Left ventricle myocardium inferior (tissue), 1 donor: ENCODE measurements at regions not wholly inside any gene's neighbourhood (a gene's known extent, or its start where the extent isn't known, plus 50 kb on each side); places are given as distances from the start of the nearest gene placed in this dataset.

ENCODE experiments used
- DNase-seq: peaks from one replicate; pipeline ENCODE4 v3.0.0-alpha.2; 2020
- H3K27ac ChIP-seq: fragments of 200-600 bp; replicated peaks from 2 replicates; pipeline ENCODE4 v1.8.0; 2021
- H3K27me3 ChIP-seq: fragments of 200-600 bp; 2 replicates; pipeline ENCODE4 v1.8.0; 2021; ENCODE audit warnings: low read depth
- H3K36me3 ChIP-seq: fragments of 200-600 bp; 2 replicates; pipeline ENCODE4 v1.8.0; 2021
- H3K4me1 ChIP-seq: fragments of 200-600 bp; 2 replicates; pipeline ENCODE4 v1.8.0; 2021
- H3K4me3 ChIP-seq: fragments of 200-600 bp; 2 replicates; pipeline ENCODE4 v1.8.0; 2021; ENCODE audit warnings: mild to moderate bottlenecking, moderate library complexity
- H3K9me3 ChIP-seq: fragments of 200-600 bp; replicated peaks from 2 replicates; pipeline ENCODE4 v1.8.0; 2021
- CTCF ChIP-seq: fragments of 200-600 bp; IDR thresholded peaks from 2 replicates; pipeline ENCODE4 v1.8.0; 2021; ENCODE audit warnings: antibody characterized with exemption, mild to moderate bottlenecking, borderline replicate concordance
- intact Hi-C: fragments of 100-400 bp; cut with micrococcal nuclease; formaldehyde crosslinking; loops from one replicate; pipeline ENCODE4 v1.11.0; 2022
- donor health status: DM: no; HTN: yes; CAD: no; lungs with severe emphysema.

GRCh38 chr2:118596620-118597019, 250.8 kb downstream of the EN1 start:
- no peak for DNase-seq

GRCh38 chr2:118593257-118593656, 254.2 kb downstream of the EN1 start:
- H3K4me3 ChIP-seq, result no peak overlapping the region
- DNase-seq, result no peak
- no peak overlapping the region for H3K27ac ChIP-seq
- no peak for TF ChIP-seq CTCF
- intact Hi-C loops, result no loop called here
- H3K36me3 ChIP-seq, result no peaks in the 10 kb centered on the region
- H3K4me1 ChIP-seq, result no peaks in the 10 kb centered on the region
- H3K27me3 ChIP-seq, result peaks cover 16% of the 10 kb centered on the region
- peaks cover 9% of the 10 kb centered on the region for H3K9me3 ChIP-seq

More at GRCh38 chr2:118596620-118597019, 250.8 kb downstream of the EN1 start:
- Histone ChIP-seq H3K27me3 (no peaks in the 10 kb centered on the region), H3K9me3 (peaks cover 21% of the 10 kb centered on the region), H3K4me3 (no peak overlapping the region), H3K27ac (no peak overlapping the region), H3K4me1 (no peaks in the 10 kb centered on the region), H3K36me3 (no peaks in the 10 kb centered on the region)
- TF ChIP-seq CTCF, result no peak
- intact Hi-C loops, result no loop called here

- no peaks in the 10 kb centered on the region for H3K4me1 ChIP-seq
- peaks cover 6% of the 10 kb centered on the region for H3K9me3 ChIP-seq
- H3K4me3 ChIP-seq, result no peak overlapping the region
- no peaks in the 10 kb centered on the region for H3K36me3 ChIP-seq
- TF ChIP-seq CTCF, result no peak
- intact Hi-C loops, result no loop called here
- H3K27ac ChIP-seq, result no peak overlapping the region
- DNase-seq, result no peak
- peaks cover 30% of the 10 kb centered on the region for H3K27me3 ChIP-seq
These were observed 256.2 kb downstream of the EN1 start for GRCh38 chr2:118591223-118591622.

DNA sequence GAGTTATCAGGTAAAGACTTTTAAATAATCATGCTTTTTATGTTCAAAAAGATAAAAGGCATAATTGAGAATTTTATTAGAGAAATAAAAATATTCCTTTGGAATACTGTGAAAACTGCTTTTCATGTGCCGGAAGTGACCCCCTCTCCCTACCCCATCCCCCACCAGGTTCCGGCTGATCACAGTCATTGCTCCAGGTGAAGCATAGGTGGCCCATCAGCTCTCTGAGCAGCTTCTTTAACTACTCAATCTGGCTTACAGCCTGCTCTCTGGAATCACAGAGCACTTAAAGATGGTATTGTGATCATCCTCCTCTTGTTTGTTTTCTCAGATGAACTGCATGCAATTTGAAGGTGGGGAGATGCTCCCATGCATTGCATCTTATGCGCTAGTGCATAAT, 257.7 kb downstream of the EN1 start:
- intact Hi-C loops, result no loop called here
- Histone ChIP-seq H3K4me1 (no peaks in the 10 kb centered on the region), H3K9me3 (peaks cover 6% of the 10 kb centered on the region), H3K27me3 (peaks cover 41% of the 10 kb centered on the region), H3K4me3 (no peak overlapping the region), H3K27ac (no peak overlapping the region), H3K36me3 (no peaks in the 10 kb centered on the region)
- TF ChIP-seq CTCF, result no peak
- DNase-seq, result no peak

GRCh38 chr2:118588850-118589249, 258.6 kb downstream of the EN1 start:
- TF ChIP-seq CTCF, result no peak
- Histone ChIP-seq H3K4me1 (no peaks in the 10 kb centered on the region), H3K27ac (no peak overlapping the region), H3K9me3 (peaks cover 6% of the 10 kb centered on the region), H3K4me3 (no peak overlapping the region), H3K27me3 (peaks cover 41% of the 10 kb centered on the region), H3K36me3 (no peaks in the 10 kb centered on the region)
- DNase-seq, result no peak
- intact Hi-C loops, result no loop called here

DNA sequence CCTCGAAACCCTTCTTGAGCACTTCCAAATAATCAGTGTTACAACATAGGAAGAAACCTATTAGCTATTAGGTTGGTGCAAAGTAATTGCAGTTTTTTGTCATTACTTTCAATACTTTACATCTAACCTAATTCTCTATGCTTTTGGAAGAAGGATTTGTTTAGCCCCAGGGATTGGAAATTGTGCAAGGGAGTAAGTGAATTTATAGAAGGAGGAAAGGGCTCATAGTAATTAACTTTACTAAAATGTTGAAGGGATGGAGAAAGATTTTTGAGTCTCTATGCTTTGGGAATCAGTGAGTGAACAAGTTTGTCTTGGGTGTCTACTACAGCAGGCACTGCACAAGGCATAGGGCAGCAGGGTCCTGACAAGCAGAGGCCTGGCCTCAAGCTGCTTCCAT, 261.1 kb downstream of the EN1 start:
- Histone ChIP-seq H3K9me3 (no peaks in the 10 kb centered on the region), H3K36me3 (no peaks in the 10 kb centered on the region), H3K4me1 (no peaks in the 10 kb centered on the region), H3K4me3 (no peak overlapping the region), H3K27ac (no peak overlapping the region), H3K27me3 (peaks cover 56% of the 10 kb centered on the region)
- intact Hi-C loops, result no loop called here
- no peak for DNase-seq
- TF ChIP-seq CTCF, result no peak
